MCF 10A (cell line): ENCODE measurements at regions not wholly inside any gene's neighbourhood (a gene's known extent, or its start where the extent isn't known, plus 50 kb on each side); places are given as distances from the start of the nearest gene placed in this dataset.

Experiments used
- BruUV-seq: library from RNA; stranded (reverse); fragments of 400-500 nt; replicated peaks from 2 replicates; lab custom pipeline; 2021; lab: Mats Ljungman, UMichigan
- CTCF ChIA-PET: fragments of 300-600 bp; sonication (Branson Sonifier 250); formaldehyde crosslinking; extraction: SDS; loops from one replicate; lab custom pipeline; 2021; ENCODE audit warnings: antibody characterized with exemption, inconsistent platforms; lab: Yijun Ruan, JAX
- POLR2A ChIA-PET: fragments of 300-600, 350-650 bp; sonication (Branson Sonifier 250); formaldehyde crosslinking; extraction: SDS; loops from one replicate; lab custom pipeline; 2020; ENCODE audit warnings: antibody characterized with exemption, inconsistent platforms; lab: Yijun Ruan, JAX
- DNase-seq: peaks from one replicate; pipeline ENCODE4 v3.0.0-alpha.2; 2018; ENCODE audit not compliant: unreplicated experiment
- H3K27ac Mint-ChIP-seq: one replicate; pipeline ENCODE4 v1.8.0; 2022; ENCODE audit warnings: mild to moderate bottlenecking, low read depth, mixed read lengths; ENCODE audit not compliant: unreplicated experiment
- H3K27me3 Mint-ChIP-seq: one replicate; pipeline ENCODE4 v1.8.0; 2022; ENCODE audit warnings: mixed read lengths; ENCODE audit not compliant: insufficient read depth, unreplicated experiment
- H3K36me3 Mint-ChIP-seq: one replicate; pipeline ENCODE4 v1.8.0; 2022; ENCODE audit warnings: mild to moderate bottlenecking, moderate library complexity, mixed read lengths; ENCODE audit not compliant: insufficient read depth, unreplicated experiment
- H3K4me1 Mint-ChIP-seq: one replicate; pipeline ENCODE4 v1.8.0; 2022; ENCODE audit warnings: mixed read lengths; ENCODE audit not compliant: insufficient read depth, unreplicated experiment
- H3K4me3 Mint-ChIP-seq: one replicate; pipeline ENCODE4 v1.8.0; 2022; ENCODE audit warnings: mild to moderate bottlenecking, moderate library complexity, mixed read lengths; ENCODE audit not compliant: unreplicated experiment
- H3K9me3 Mint-ChIP-seq: one replicate; pipeline ENCODE4 v1.8.0; 2022; ENCODE audit warnings: mixed read lengths; ENCODE audit not compliant: unreplicated experiment
- CTCF ChIP-seq: fragments of 200-600 bp; IDR thresholded peaks from one replicate; pipeline ENCODE4 v1.8.0; 2022; ENCODE audit warnings: antibody characterized with exemption, mild to moderate bottlenecking; ENCODE audit not compliant: unreplicated experiment
- intact Hi-C: fragments of 100-400 bp; cut with micrococcal nuclease; formaldehyde crosslinking; loops from 2 replicates; pipeline ENCODE4 v1.14.1; 2022

GRCh38 chr7:20030915-20031362 lies 186.2 kb downstream of the MACC1 start:
- H3K27ac Mint-ChIP-seq: no peak overlapping the region
- intact Hi-C loops: no loop called here
- H3K9me3 Mint-ChIP-seq: no peaks in the 10 kb centered on the region
- TF ChIP-seq CTCF: no peak
- POLR2A ChIA-PET: interaction anchor here (0.6 to 1.6 kb wide), 3 partner anchors 13 to 21 kb away, joined by 3 read pairs; no protein-coding TSS in a partner anchor
- H3K27me3 Mint-ChIP-seq: no peaks in the 10 kb centered on the region
- CTCF ChIA-PET: interaction anchor here (0.7 to 0.9 kb wide), 2 partner anchors 9 to 59 kb away, joined by 3 read pairs; no protein-coding TSS in a partner anchor
- peak; percentile 17 for DNase-seq
- H3K4me3 Mint-ChIP-seq: no peak overlapping the region
- no peaks in the 10 kb centered on the region for H3K36me3 Mint-ChIP-seq
- no peaks in the 10 kb centered on the region for H3K4me1 Mint-ChIP-seq
- BruUV-seq: no TSS peak

GRCh38 chr7:20030417-20030816 lies 186.8 kb downstream of the MACC1 start:
- intact Hi-C loops: no loop called here
- Mint-ChIP-seq H3K4me1 (no peaks in the 10 kb centered on the region), H3K9me3 (no peaks in the 10 kb centered on the region), H3K4me3 (no peak overlapping the region), H3K36me3 (no peaks in the 10 kb centered on the region), H3K27me3 (no peaks in the 10 kb centered on the region), H3K27ac (no peak overlapping the region)
- BruUV-seq: no TSS peak
- ChIA-PET POLR2A (interaction anchor here (0.6 to 1.6 kb wide), 3 partner anchors 13 to 21 kb away, joined by 3 read pairs; no protein-coding TSS in a partner anchor), CTCF (interaction anchor here (0.9 kb wide), 1 partner anchor 8 kb away, joined by 3 read pairs; no protein-coding TSS in a partner anchor)
- TF ChIP-seq CTCF: no peak
- DNase-seq: no peak

- no peak for TF ChIP-seq CTCF
- Mint-ChIP-seq H3K4me1 (no peaks in the 10 kb centered on the region), H3K9me3 (no peaks in the 10 kb centered on the region), H3K27me3 (no peaks in the 10 kb centered on the region), H3K36me3 (no peaks in the 10 kb centered on the region), H3K4me3 (no peak overlapping the region), H3K27ac (no peak overlapping the region)
- no peak for DNase-seq
- BruUV-seq: no TSS peak
- POLR2A ChIA-PET: no interaction called here
- intact Hi-C loops: no loop called here
- CTCF ChIA-PET: no interaction called here
Measured at GRCh38 chr7:20026762-20027161, 190.4 kb downstream of the MACC1 start.

GRCh38 chr7:20021831-20022230 lies 195.4 kb downstream of the MACC1 start:
- no peak for DNase-seq
- Mint-ChIP-seq H3K27ac (no peak overlapping the region), H3K36me3 (no peaks in the 10 kb centered on the region), H3K27me3 (no peaks in the 10 kb centered on the region), H3K4me1 (no peaks in the 10 kb centered on the region), H3K4me3 (no peak overlapping the region), H3K9me3 (peaks cover 9% of the 10 kb centered on the region)
- BruUV-seq: no TSS peak
- intact Hi-C loops: no loop called here
- CTCF ChIA-PET: interaction anchor here (0.6 to 1.6 kb wide), 4 partner anchors 8 to 187 kb away, joined by 3 to 5 read pairs (median 3); no protein-coding TSS in a partner anchor
- no peak for TF ChIP-seq CTCF
- POLR2A ChIA-PET: interaction anchor here (0.5 kb wide), 1 partner anchor 87 kb away, joined by 4 read pairs; no protein-coding TSS in a partner anchor
